Heart left ventricle (tissue), 16 donors: ENCODE measurements at regions not wholly inside any gene's neighbourhood (a gene's known extent, or its start where the extent isn't known, plus 50 kb on each side); places are given as distances from the start of the nearest gene placed in this dataset.

ENCODE experiments used
- ATAC-seq, 4 donors: fragments of 200-7000 bp; cut with Tn5 transposase; one replicate each; pipeline ENCODE4 v1.9.1; 2020 to 2022; ENCODE audit warnings: moderate library complexity in 4 of 4, mild to moderate bottlenecking in 3 of 4, moderate number of reproducible peaks in 1 of 4
- DNase-seq, 5 donors: peaks; one replicate each; pipeline ENCODE4 v3.0.0-alpha.2; 2020
- H3K27ac ChIP-seq, 12 donors: fragments of 200-600 bp; sonication (generic) in 4 of 12; one replicate each; pipeline versions ENCODE4 v1.5.0 to v1.8.0; 2016 to 2022; ENCODE audit warnings: mild to moderate bottlenecking in 2 of 12
- H3K27me3 ChIP-seq, 9 donors: fragments of 200-600 bp; sonication (generic) in 2 of 9; one replicate each; pipeline versions ENCODE4 v1.5.1 to v1.8.0; 2016 to 2022; ENCODE audit warnings: mild to moderate bottlenecking in 3 of 9
- H3K36me3 ChIP-seq, 9 donors: fragments of 200-600 bp; sonication (generic) in 2 of 9; one replicate each; pipeline versions ENCODE4 v1.5.0 to v1.8.0; 2018 to 2022; ENCODE audit warnings: mild to moderate bottlenecking in 2 of 9
- H3K4me1 ChIP-seq, 12 donors: fragments of 200-600 bp; sonication (generic) in 4 of 12; one replicate each; pipeline versions ENCODE4 v1.5.0 to v1.8.0; 2016 to 2022; ENCODE audit warnings: mild to moderate bottlenecking in 3 of 12
- H3K4me3 ChIP-seq, 12 donors: fragments of 200-600 bp; sonication (generic) in 4 of 12; one replicate each; pipeline versions ENCODE4 v1.5.0 to v1.8.0; 2017 to 2022; ENCODE audit warnings: mild to moderate bottlenecking in 9 of 12, moderate library complexity in 4 of 12
- H3K9me3 ChIP-seq, 12 donors: fragments of 200-600 bp; sonication (generic) in 4 of 12; one replicate each; pipeline versions ENCODE4 v1.5.0 to v1.8.0; 2016 to 2022; ENCODE audit warnings: mild to moderate bottlenecking in 1 of 12
- POLR2A ChIP-seq, 2 donors: fragments of 450-650 bp; IDR thresholded peaks; one replicate each; pipeline ENCODE4 v1.6.1; 2017; ENCODE audit warnings: antibody characterized with exemption in 2 of 2, mild to moderate bottlenecking in 2 of 2, moderate library complexity in 2 of 2
- WGBS, 4 donors: extraction: QIAGEN DNeasy Blood & Tissue Kit in 2 of 4; methylation state at CpG; one replicate each; pipeline versions ENCODE4 v1.1.5 to v1.1.7; 2013 to 2018; 5-methylcytosine and 5-hydroxymethylcytosine counted together
- intact Hi-C, 10 donors: fragments of 100-400 bp; cut with DNase I; formaldehyde crosslinking; loops; one replicate each; pipeline versions ENCODE4 v1.11.1 to v1.14.2; 2022
- TF ChIP-seq, protein P1 (sequence below), 12 donors: fragments of 200-600 bp; sonication (generic) in 4 of 12; IDR thresholded peaks; one replicate each; pipeline versions ENCODE4 v1.5.0 to v1.8.0; 2018 to 2022; ENCODE audit warnings: antibody characterized with exemption in 12 of 12, mild to moderate bottlenecking in 5 of 12
- donor health status: ischemic (EF 13 %, LVEDD 7.1; RV severe dilation, severe dysfunction).
- donor health status: healthy with polysubstance abuse.
- donor health status: DM: no; HTN: yes; CAD: no.
- donor health status: DM: no; HTN: no; CAD: no.
- donor health status: ischemic (EF 25% LVEDD 6.9; RV normal size, moderate dysfunction).
- donor health status: ischemic (EF 25% LVEDD 5.7; RV mildly dilated, moderate dysfunction).
- donor health status: healthy.
- donor health status: DM: yes; HTN: yes; CAD: no.
- donor health status: ischemic (EF 35%, LVEDD 5.7; RV mildly dilated, moderate dysfunction).
- donor health status: nonischemic (EF 11% LVEDD 7.7; RV severe dilation, severe dysfunction).
- donor health status: DM: yes; HTN: yes; CAD: no.
- donor health status: PGD.
- donor health status: ischemic (EF 29% LVEDD 5.4; RV normal size, mild dysfunction).
- donor health status: nonischemic (EF 23%, LVEDD 6.1; RV moderate dilation, normal function).

DNA sequence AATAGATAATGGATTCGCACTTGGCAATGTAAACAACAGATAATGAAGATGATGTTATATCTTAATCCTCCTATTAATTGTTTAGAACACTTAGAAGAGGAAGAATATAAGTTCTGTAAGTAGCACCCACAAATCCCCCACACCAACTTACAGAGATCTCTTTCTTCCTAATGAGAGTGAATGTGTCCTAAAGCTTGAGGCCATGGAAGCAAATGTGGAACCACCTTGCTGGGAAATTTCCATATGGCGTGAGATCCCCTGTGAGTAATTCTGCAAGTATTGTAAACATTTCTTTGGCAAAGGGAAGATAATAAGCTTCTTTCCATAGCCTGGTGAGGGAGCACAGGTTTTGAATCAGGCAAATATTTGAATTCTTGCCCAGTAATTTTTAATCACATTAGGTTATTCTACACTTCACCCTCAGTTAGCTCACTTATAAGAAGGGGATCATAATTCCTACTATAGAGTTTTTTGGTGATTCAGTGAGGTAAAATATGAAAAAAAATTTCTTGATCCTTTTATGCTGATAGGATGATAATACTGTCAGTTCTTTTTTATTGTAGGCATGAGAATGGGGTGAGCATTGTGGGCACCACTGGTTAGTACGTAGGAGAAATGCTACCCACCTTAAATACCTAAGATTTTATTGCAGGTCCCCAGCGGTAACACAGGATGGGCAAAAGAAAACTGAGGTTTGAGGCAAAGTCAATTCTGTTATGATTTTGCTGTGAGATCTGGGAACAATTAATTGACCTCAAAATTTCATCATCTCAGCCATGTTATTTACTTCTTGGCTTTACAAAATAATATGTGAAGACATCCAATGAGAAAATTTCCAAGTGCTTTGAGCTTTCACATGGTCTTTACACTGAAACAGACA lies 574.8 kb downstream of the PSAT1 start:
- TF ChIP-seq, protein P1, sequence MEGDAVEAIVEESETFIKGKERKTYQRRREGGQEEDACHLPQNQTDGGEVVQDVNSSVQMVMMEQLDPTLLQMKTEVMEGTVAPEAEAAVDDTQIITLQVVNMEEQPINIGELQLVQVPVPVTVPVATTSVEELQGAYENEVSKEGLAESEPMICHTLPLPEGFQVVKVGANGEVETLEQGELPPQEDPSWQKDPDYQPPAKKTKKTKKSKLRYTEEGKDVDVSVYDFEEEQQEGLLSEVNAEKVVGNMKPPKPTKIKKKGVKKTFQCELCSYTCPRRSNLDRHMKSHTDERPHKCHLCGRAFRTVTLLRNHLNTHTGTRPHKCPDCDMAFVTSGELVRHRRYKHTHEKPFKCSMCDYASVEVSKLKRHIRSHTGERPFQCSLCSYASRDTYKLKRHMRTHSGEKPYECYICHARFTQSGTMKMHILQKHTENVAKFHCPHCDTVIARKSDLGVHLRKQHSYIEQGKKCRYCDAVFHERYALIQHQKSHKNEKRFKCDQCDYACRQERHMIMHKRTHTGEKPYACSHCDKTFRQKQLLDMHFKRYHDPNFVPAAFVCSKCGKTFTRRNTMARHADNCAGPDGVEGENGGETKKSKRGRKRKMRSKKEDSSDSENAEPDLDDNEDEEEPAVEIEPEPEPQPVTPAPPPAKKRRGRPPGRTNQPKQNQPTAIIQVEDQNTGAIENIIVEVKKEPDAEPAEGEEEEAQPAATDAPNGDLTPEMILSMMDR (IDR thresholded peaks at IDR 0.05), result no peak
- TF ChIP-seq POLR2A (IDR thresholded peaks at IDR 0.05), result no peak
- no peaks in the 10 kb centered on the region for H3K36me3 ChIP-seq
- H3K4me1 ChIP-seq, result no peaks in the 10 kb centered on the region
- no peak for ATAC-seq
- H3K9me3 ChIP-seq, result peaks cover 0 to 9% (median 0%) of the 10 kb centered on the region in 12 donors
- no peak overlapping the region for H3K4me3 ChIP-seq
- H3K27me3 ChIP-seq, result no peaks in the 10 kb centered on the region
- DNase-seq, result no peak
- intact Hi-C loops, result no loop called here
- 74 to 79% (median 75%) methylated on average over 4 of the region's 4 CpGs for WGBS, 4 donors
- H3K27ac ChIP-seq, result no peak overlapping the region

DNA sequence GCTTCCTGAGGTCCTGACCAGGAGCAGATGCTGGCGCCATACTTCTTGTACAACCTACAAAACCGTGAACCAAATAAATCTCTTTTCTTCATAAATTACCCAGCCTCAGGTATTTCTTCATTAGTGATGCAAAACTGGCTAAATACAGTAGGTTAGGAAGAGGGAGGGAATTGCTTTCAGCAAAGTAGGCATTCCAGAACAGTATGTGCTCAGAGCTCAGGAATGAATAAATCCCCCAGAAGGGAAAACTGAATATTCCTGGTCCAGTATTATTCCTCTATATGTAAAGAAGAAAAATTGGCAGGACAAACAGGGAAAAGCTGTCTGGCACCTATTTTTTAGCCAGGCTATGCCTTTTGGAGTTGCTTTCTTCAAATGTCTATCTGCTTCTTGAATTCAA lies 577.1 kb downstream of the PSAT1 start:
- no peak overlapping the region for H3K27ac ChIP-seq
- H3K4me3 ChIP-seq, result no peak overlapping the region
- TF ChIP-seq, protein P1 (IDR thresholded peaks at IDR 0.05), result no peak
- no peak for TF ChIP-seq POLR2A (IDR thresholded peaks at IDR 0.05)
- H3K27me3 ChIP-seq, result no peaks in the 10 kb centered on the region
- WGBS, 4 donors, result 79 to 88% (median 83%) methylated on average over 2 of the region's 2 CpGs
- H3K36me3 ChIP-seq, result no peaks in the 10 kb centered on the region
- peaks cover 0 to 9% (median 0%) of the 10 kb centered on the region in 12 donors for H3K9me3 ChIP-seq
- H3K4me1 ChIP-seq, result no peaks in the 10 kb centered on the region
- no peak for DNase-seq
- intact Hi-C loops, result no loop called here
- ATAC-seq, result no peak

DNA sequence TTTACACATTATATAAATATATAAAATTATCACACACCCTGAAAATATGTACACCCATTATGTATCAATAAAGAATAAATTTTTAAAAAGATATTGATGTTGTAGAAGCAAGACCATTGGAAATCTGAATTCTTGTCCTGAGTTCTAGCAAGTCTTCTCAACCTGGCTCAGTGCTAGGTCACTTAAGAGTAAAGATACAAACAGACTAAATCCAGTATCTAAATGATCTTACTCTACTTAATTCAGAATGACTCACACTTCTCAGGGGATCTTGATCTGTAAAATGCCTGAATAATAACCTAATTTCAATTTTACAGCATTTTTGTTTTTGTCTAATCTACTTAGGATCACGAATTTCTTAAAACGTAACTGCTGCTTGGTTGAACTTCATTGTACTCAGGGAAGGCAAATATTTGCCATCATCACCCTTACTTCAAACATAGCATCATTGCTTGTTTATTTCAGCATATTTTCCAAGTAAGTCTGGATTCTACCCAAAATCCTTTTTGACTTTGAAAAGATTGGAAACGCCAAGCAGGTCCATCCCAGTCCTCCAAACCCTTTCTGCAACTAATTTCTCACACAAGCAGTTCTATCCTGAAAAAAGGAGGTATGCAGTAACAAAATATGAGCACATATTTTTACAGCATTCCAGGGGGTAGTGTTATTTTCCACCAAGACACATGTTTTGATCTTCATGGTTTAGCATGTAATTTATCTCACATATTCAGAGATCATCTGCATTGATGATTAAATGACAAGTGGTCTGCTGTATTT lies 582.6 kb downstream of the PSAT1 start:
- Histone ChIP-seq H3K4me1 (no peaks in the 10 kb centered on the region), H3K9me3 (no peaks in the 10 kb centered on the region), H3K27ac (no peak overlapping the region), H3K4me3 (no peak overlapping the region), H3K36me3 (no peaks in the 10 kb centered on the region), H3K27me3 (no peaks in the 10 kb centered on the region)
- ATAC-seq (no peak), DNase-seq (no peak)
- TF ChIP-seq POLR2A (IDR thresholded peaks at IDR 0.05), result no peak
- TF ChIP-seq, protein P1 (IDR thresholded peaks at IDR 0.05), result no peak
- WGBS, 4 donors, result 58 to 65% (median 62%) methylated on average over 3 of the region's 3 CpGs
- intact Hi-C loops, result no loop called here

DNA sequence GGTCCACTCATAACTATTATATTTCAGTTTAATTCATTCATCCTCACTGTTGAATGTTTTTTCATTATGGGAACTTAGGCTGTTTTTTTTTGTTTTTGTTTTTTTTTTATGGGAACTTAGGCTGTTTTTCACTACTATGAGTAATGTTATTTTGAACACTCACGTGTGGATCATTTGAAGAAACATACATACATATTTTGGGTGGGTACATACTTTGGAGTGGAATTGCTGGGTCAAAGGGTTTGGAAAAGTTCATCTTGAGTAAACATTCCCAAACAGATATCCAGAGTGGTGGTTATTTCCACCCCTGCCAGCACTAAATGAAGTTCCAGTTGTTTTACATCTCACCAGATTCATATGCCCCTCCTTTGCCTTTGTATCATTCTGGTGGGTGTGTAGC lies 584.4 kb downstream of the PSAT1 start:
- Histone ChIP-seq H3K27ac (no peak overlapping the region), H3K36me3 (no peaks in the 10 kb centered on the region), H3K4me3 (no peak overlapping the region), H3K9me3 (no peaks in the 10 kb centered on the region), H3K27me3 (no peaks in the 10 kb centered on the region), H3K4me1 (no peaks in the 10 kb centered on the region)
- DNase-seq, result no peak
- TF ChIP-seq, protein P1 (IDR thresholded peaks at IDR 0.05), result no peak
- TF ChIP-seq POLR2A (IDR thresholded peaks at IDR 0.05), result no peak
- intact Hi-C loops, result no loop called here
- WGBS, 4 donors, result 27 to 47% (median 38%) methylated on average over 1 of the region's 1 CpG
- ATAC-seq, result no peak
